HepG2 (cell line): ENCODE measurements at regions not wholly inside any gene's neighbourhood (a gene's known extent, or its start where the extent isn't known, plus 50 kb on each side); places are given as distances from the start of the nearest gene placed in this dataset.

ENCODE experiments used
- ADNP ChIP-seq: sonication (generic); formaldehyde crosslinking; IDR thresholded peaks from 2 replicates; pipeline ENCODE4 v1.4.0; 2020; ENCODE audit warnings: missing genetic modification reagents
- CENPX ChIP-seq: sonication (generic); formaldehyde crosslinking; IDR thresholded peaks from 2 replicates; pipeline ENCODE4 v1.9.0; 2021; ENCODE audit warnings: mild to moderate bottlenecking, missing genetic modification reagents, moderate library complexity
- CHD4 ChIP-seq: fragments of 200-600 bp; sonication (generic); IDR thresholded peaks from 2 replicates; pipeline ENCODE4 v1.7.0; 2017; ENCODE audit warnings: mild to moderate bottlenecking, low read length, borderline replicate concordance
- MTF1 ChIP-seq: sonication (generic); formaldehyde crosslinking; IDR thresholded peaks from 2 replicates; pipeline ENCODE4 v1.5.0; 2020; ENCODE audit warnings: missing genetic modification reagents
- MYC ChIP-seq: sonication (generic); formaldehyde crosslinking; IDR thresholded peaks from 2 replicates; pipeline ENCODE4 v1.9.0; 2021; ENCODE audit warnings: missing genetic modification reagents, borderline replicate concordance
- MYNN ChIP-seq: sonication (generic); formaldehyde crosslinking; IDR thresholded peaks from 2 replicates; pipeline ENCODE4 v1.4.0; 2020; ENCODE audit warnings: mild to moderate bottlenecking, low read depth, missing genetic modification reagents
- NFATC3 ChIP-seq: sonication (generic); formaldehyde crosslinking; IDR thresholded peaks from 2 replicates; pipeline ENCODE4 v1.5.1; 2020; ENCODE audit warnings: mild to moderate bottlenecking, missing genetic modification reagents
- TF ChIP-seq, protein P1 (sequence below): sonication (generic); formaldehyde crosslinking; IDR thresholded peaks from 2 replicates; pipeline ENCODE4 v1.8.0; 2022; ENCODE audit warnings: missing genetic modification reagents, mild to moderate bottlenecking, borderline replicate concordance
- TF ChIP-seq, protein P2 (sequence below): sonication (generic); formaldehyde crosslinking; IDR thresholded peaks from 2 replicates; pipeline ENCODE4 v1.8.1; 2022; ENCODE audit warnings: mild to moderate bottlenecking, missing genetic modification reagents

DNA sequence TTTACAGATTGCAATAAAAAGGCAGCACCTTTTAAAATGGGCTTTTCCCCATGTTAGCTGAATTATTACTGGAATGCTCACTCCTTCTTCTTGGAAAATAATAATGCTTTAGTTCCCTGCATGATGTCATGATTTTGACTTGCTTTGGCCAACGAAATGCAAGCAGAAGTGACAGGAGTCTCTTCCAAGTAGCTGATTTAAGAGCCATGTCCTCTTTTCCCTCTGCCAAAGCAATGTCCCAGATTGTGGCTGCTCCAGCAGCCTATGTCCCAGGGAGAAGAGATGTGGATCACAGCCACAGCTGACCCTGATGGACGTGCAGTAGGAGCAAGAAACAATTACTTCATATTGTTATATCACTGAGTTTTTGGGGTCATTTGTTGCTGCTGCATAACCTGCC, 246.6 kb downstream of the HAPSTR1 start:
- no peak for TF ChIP-seq CENPX (CRISPR knock-in tag)
- no peak for TF ChIP-seq ADNP
- TF ChIP-seq, protein P1, sequence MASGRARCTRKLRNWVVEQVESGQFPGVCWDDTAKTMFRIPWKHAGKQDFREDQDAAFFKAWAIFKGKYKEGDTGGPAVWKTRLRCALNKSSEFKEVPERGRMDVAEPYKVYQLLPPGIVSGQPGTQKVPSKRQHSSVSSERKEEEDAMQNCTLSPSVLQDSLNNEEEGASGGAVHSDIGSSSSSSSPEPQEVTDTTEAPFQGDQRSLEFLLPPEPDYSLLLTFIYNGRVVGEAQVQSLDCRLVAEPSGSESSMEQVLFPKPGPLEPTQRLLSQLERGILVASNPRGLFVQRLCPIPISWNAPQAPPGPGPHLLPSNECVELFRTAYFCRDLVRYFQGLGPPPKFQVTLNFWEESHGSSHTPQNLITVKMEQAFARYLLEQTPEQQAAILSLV = no peak
- no peak for TF ChIP-seq MTF1
- TF ChIP-seq NFATC3 (CRISPR knock-in tag) = no peak
- TF ChIP-seq, protein P2, sequence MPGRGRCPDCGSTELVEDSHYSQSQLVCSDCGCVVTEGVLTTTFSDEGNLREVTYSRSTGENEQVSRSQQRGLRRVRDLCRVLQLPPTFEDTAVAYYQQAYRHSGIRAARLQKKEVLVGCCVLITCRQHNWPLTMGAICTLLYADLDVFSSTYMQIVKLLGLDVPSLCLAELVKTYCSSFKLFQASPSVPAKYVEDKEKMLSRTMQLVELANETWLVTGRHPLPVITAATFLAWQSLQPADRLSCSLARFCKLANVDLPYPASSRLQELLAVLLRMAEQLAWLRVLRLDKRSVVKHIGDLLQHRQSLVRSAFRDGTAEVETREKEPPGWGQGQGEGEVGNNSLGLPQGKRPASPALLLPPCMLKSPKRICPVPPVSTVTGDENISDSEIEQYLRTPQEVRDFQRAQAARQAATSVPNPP (CRISPR knock-in tag) = no peak
- no peak for TF ChIP-seq MYNN (CRISPR knock-in tag)
- no peak for TF ChIP-seq CHD4
- TF ChIP-seq MYC (CRISPR knock-in tag) = no peak
